Central memory CD8-positive, alpha-beta T cell (primary cell): ENCODE measurements at regions not wholly inside any gene's neighbourhood (a gene's known extent, or its start where the extent isn't known, plus 50 kb on each side); places are given as distances from the start of the nearest gene placed in this dataset.

Experiments used
- ATAC-seq: fragments of 150-1000 bp; cut with Tn5 transposase; replicated peaks from 2 replicates; pipeline ENCODE4 v1.10.0; 2022; ENCODE audit warnings: mild to moderate bottlenecking, moderate FRiP score, moderate number of reproducible peaks; ENCODE audit not compliant: poor library complexity, severe bottlenecking; ENCODE audit errors: extremely low read depth
- DNase-seq, 2 donors: peaks; one replicate each; pipeline ENCODE4 v3.0.0; 2021; ENCODE audit warnings: low spot score in 2 of 2
- H3K27ac Mint-ChIP-seq: one replicate; pipeline ENCODE4 v1.8.0; 2022; ENCODE audit warnings: low read depth, mild to moderate bottlenecking, moderate library complexity, mixed read lengths
- H3K27me3 Mint-ChIP-seq: one replicate; pipeline ENCODE4 v1.8.0; 2022; ENCODE audit warnings: mixed read lengths
- H3K36me3 Mint-ChIP-seq: one replicate; pipeline ENCODE4 v1.8.0; 2022; ENCODE audit warnings: mild to moderate bottlenecking, moderate library complexity, mixed read lengths; ENCODE audit not compliant: insufficient read depth
- H3K4me1 Mint-ChIP-seq: one replicate; pipeline ENCODE4 v1.8.0; 2022; ENCODE audit warnings: mixed read lengths
- H3K4me3 Mint-ChIP-seq: one replicate; pipeline ENCODE4 v1.8.0; 2022; ENCODE audit warnings: mild to moderate bottlenecking, moderate library complexity, mixed read lengths
- H3K9me3 Mint-ChIP-seq: one replicate; pipeline ENCODE4 v1.8.0; 2022; ENCODE audit warnings: mixed read lengths

DNA sequence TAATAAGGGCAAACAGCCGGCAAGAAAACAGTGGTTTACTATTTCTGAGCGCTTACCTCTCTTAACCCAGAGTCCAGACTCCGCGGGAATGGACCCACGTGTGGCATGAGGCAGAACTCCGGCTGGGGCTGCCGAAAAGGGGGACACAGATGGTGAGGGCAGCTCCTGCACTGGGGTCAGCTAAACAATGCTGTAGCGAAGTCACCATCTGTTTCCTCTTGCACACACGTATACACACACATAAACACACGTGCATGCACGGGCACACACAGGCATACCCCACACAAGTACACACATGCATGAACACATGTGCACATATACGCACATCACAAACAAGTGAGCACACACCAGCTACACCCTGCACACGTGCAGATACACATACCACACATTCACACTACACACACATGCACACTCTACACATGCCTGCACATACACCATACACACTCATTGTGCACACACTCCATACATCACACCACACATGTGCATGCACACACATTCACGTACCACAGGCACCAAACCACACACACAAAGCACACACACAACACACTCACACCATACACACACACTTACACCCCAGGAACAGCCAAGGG is 105.9 kb upstream of the ID2 start:
- no peaks in the 10 kb centered on the region for H3K27me3 Mint-ChIP-seq
- H3K27ac Mint-ChIP-seq: no peak overlapping the region
- DNase-seq: no peak
- no peaks in the 10 kb centered on the region for H3K9me3 Mint-ChIP-seq
- peaks cover 4% of the 10 kb centered on the region for H3K36me3 Mint-ChIP-seq
- no peak for ATAC-seq
- H3K4me1 Mint-ChIP-seq: peaks cover 34% of the 10 kb centered on the region
- peak overlapping the region; percentile 46 for H3K4me3 Mint-ChIP-seq

DNA sequence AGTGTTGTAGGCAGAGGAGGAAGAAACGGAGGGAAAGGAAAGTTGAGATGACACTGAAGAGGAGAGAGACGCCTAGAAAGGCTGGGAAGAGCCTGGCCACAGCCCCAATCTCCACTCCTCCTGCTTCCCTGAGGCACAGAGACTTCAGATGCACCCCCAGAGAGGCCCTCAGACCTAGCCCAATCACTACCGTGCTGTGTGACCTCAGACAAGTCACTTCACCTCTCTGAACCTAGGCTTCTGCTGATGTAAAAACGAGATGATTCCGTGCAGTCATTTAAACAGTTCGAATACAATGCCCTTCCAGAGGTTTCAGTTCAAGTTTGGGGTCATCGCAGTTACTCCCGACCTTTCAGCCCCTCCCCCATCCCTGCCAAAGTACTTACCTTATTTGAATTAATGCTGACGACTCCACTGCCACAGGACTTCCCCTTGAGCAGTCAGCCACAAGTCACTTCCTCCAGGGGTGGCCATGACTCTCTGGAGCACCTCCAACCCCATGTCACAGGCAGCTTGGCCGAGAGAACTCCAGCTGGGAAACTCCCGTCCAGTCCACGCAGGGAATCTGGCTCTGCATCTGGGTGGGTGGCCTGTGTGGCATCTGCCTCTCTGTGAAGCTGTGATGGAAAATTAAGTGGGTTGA is 105.2 kb upstream of the ID2 start:
- Mint-ChIP-seq H3K9me3 (no peaks in the 10 kb centered on the region), H3K36me3 (peaks cover 4% of the 10 kb centered on the region), H3K27ac (no peak overlapping the region), H3K27me3 (no peaks in the 10 kb centered on the region), H3K4me3 (peak overlapping the region; percentile 46), H3K4me1 (peaks cover 37% of the 10 kb centered on the region)
- ATAC-seq (peak; percentile 54), DNase-seq (no peak)

DNA sequence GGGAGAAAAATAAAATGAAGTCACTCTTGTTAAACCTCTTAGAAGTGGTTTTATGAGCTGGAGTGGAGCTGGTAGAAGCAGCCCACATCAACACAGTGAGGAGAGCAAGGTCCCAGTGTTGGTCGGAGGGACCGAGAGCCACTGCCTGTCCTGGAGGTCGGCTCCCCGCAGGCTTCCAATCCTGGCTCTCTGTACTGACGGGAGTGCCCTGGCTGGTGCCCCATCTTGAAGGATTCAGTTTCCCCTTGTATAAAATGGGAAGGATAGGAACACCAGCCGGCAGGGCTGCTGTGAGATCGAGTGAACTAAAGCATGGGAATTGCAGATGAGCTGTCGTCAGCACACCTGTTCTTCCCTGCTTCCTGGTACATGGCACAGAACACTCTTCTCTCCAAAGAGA is 104.3 kb upstream of the ID2 start:
- peaks cover 37% of the 10 kb centered on the region for H3K4me1 Mint-ChIP-seq
- H3K27ac Mint-ChIP-seq: no peak overlapping the region
- ATAC-seq (no peak), DNase-seq (no peak)
- no peak overlapping the region for H3K4me3 Mint-ChIP-seq
- no peaks in the 10 kb centered on the region for H3K27me3 Mint-ChIP-seq
- H3K9me3 Mint-ChIP-seq: no peaks in the 10 kb centered on the region
- H3K36me3 Mint-ChIP-seq: peaks cover 4% of the 10 kb centered on the region

DNA sequence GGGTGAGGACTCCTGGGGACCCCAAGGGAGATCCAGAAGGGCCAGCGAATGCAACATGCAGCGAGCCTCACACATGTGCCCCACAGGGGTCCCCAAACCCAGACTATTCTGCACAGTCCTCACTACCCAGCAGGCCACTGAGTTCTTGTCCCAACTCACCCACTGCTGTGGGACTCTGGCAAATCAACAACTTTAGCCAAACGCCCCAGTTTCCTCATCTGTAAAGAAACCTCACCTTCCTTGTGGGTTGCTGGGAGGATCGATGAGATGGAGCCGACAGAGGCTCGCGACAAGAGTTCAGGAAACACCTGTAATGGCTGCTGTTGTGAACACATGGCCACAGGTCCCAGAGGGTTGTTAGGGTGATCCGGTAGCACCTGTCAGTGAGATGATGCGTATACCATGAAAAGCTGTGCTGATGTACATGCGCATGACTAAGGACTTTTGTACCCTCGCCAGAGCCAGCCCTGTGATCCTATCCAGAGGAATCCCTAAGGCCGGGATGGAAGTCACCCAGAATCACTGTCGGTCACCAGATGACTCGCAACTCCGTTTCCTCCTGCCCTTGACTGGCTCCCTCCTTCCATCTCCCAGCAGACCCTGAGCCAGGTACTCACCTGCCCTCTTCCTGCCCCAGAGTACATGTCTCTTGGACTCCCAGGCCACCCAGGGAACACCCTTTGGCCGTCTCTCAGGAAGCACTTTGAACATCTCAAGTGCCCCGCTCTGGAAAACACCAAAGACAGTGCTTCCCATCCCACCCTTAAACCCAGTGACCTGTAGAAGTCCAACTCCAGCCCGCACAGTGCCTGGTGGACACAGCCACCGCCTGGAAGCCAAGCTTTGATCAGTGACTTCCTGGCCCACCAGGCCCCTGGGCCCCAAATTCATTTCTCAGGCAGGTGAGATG is 103.3 kb upstream of the ID2 start:
- H3K4me3 Mint-ChIP-seq: no peak overlapping the region
- H3K4me1 Mint-ChIP-seq: peaks cover 37% of the 10 kb centered on the region
- ATAC-seq (no peak), DNase-seq (peak in 1 of 2 donors; percentile 5)
- peaks cover 4% of the 10 kb centered on the region for H3K36me3 Mint-ChIP-seq
- no peaks in the 10 kb centered on the region for H3K27me3 Mint-ChIP-seq
- no peaks in the 10 kb centered on the region for H3K9me3 Mint-ChIP-seq
- no peak overlapping the region for H3K27ac Mint-ChIP-seq

DNA sequence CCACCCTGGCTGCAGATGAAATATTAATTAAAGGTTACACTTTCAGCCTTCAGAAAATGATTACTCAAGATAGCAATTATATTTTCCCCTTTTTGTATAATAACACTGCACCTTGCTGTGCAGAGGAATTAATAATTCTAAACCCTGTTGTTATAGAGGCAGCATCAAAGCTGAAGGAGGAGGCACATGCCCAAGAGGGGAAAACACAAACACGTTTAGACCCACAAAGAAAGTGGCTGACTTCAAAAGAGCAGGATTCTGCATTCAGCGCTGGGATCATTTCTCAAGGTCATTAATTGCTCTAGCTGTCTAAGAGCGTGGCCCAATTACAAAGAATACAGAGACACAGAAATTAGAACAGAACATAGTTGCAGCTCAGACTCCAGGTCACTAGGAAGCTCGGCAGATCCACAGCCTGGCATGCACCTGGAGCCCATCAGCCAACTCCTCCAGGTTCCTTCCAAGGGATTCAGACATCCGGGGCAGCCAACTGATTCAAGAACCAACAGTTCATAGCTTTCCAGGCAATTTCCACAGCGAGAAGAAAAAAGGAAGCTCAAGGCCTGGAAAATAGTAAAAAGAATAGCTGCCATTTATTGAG is 102.3 kb upstream of the ID2 start:
- Mint-ChIP-seq H3K36me3 (peaks cover 4% of the 10 kb centered on the region), H3K4me3 (no peak overlapping the region), H3K27ac (no peak overlapping the region), H3K9me3 (no peaks in the 10 kb centered on the region), H3K27me3 (no peaks in the 10 kb centered on the region), H3K4me1 (peaks cover 38% of the 10 kb centered on the region)
- ATAC-seq: no peak
- DNase-seq: no peak

DNA sequence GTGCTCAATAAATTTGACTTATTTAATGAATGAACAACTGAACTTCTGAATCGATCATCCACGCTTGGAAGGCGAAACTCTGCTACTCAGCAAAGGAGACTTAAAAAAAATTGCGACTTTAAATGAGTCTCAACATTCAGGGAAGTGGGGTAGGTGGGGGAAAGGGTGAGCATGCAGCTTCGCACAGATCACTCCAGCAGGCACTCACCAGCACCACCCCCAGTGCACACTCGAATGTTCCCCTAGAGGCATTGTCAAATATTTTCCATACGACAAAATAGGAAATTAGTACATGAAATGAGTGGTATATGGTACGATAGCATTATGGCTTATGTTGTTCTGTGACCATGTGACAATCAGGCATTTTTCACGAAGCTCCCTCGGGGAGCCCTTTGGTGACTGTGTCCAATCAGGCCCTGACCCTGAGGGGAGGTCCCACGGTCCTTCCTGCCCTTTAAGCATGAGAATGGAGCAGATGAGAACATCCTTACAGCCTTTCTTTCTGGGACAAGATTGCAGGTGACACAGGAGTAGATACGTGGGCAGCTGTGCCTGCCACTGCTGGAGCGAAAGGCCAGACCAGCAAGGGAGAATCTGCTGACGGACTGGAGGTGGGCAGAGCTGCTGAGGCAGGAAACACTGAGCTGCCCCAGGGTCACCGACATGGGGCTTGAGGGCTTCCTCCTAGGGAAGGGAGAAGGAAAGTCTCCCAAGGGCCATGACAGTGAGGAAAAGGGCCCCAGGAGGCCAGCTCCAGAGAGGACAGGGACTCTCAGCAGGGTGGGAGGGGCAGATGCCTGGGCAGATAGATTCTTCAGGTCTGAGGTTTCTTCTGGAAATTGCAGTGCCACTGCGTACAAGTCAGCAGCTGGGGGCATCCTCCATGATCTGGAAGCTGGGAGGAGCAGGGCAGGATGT is 101.3 kb upstream of the ID2 start:
- Mint-ChIP-seq H3K4me1 (peaks cover 29% of the 10 kb centered on the region), H3K27ac (no peak overlapping the region), H3K36me3 (peaks cover 6% of the 10 kb centered on the region), H3K9me3 (no peaks in the 10 kb centered on the region), H3K4me3 (no peak overlapping the region), H3K27me3 (no peaks in the 10 kb centered on the region)
- ATAC-seq (no peak), DNase-seq (no peak)

DNA sequence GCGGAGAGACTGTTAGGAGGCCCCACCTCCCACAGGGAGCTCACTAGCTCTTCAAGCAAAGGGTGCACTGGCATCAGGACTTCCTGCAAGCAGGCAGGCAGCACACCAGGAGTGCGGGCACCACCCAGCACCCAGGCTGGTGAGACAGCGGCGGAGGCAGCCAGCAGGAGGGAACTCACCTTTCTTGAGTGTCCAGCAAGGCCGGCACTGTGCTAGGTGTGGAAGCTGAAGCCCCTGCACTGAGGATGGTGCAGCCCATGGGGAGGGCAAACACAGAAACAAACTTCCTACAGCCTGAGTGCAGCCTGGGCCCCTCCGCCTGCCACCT is 100.7 kb upstream of the ID2 start:
- DNase-seq: no peak
- ATAC-seq: no peak
- Mint-ChIP-seq H3K9me3 (no peaks in the 10 kb centered on the region), H3K27me3 (no peaks in the 10 kb centered on the region), H3K4me1 (peaks cover 24% of the 10 kb centered on the region), H3K27ac (no peak overlapping the region), H3K36me3 (peaks cover 6% of the 10 kb centered on the region), H3K4me3 (no peak overlapping the region)

DNA sequence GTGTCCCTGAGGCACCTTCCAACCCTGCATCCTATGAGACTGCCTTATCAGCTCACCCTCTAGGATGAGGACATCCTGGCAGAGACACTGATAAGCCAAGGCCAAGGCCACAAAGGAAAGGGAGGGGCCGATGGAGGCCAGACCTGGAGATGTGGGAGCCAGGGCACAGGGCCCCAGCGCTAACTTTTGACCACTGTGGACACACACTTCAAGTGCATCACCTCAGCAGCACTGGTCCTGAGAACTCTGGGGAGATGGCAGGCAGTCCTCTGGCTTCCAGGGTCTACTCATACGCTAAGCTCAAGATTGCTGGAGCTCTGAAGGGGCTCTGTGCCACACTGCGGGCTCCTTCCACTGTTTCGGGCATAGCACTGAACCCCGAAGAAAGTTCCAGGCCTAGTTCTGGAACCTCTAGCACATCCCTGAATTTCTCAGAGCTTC is 100.2 kb upstream of the ID2 start:
- Mint-ChIP-seq H3K36me3 (peaks cover 6% of the 10 kb centered on the region), H3K4me1 (peaks cover 20% of the 10 kb centered on the region), H3K4me3 (no peak overlapping the region), H3K27ac (no peak overlapping the region), H3K27me3 (no peaks in the 10 kb centered on the region), H3K9me3 (no peaks in the 10 kb centered on the region)
- DNase-seq: no peak
- ATAC-seq: no peak

DNA sequence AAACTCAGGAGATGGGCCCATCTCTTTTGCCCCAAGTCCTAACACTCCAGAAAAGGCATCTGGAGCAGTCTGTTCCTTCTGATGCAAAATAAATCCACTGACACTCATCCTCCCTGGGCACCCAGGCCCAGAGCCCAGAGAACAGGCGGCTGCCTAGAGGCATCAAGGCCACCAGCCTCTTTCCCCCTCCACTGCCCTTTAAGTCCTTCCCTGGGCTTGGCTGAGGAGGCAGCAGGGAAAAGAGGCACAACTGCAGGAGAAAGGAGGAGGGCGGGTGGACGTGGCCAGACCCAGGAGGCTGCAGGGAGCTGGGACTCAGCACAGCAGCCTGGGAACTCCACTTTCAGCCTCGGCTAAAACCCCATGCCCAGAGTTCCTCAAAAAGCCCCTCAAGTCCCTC is 99.7 kb upstream of the ID2 start:
- Mint-ChIP-seq H3K27ac (no peak overlapping the region), H3K4me3 (no peak overlapping the region), H3K36me3 (peaks cover 2% of the 10 kb centered on the region), H3K27me3 (no peaks in the 10 kb centered on the region), H3K4me1 (peaks cover 15% of the 10 kb centered on the region), H3K9me3 (no peaks in the 10 kb centered on the region)
- ATAC-seq (no peak), DNase-seq (no peak)

DNA sequence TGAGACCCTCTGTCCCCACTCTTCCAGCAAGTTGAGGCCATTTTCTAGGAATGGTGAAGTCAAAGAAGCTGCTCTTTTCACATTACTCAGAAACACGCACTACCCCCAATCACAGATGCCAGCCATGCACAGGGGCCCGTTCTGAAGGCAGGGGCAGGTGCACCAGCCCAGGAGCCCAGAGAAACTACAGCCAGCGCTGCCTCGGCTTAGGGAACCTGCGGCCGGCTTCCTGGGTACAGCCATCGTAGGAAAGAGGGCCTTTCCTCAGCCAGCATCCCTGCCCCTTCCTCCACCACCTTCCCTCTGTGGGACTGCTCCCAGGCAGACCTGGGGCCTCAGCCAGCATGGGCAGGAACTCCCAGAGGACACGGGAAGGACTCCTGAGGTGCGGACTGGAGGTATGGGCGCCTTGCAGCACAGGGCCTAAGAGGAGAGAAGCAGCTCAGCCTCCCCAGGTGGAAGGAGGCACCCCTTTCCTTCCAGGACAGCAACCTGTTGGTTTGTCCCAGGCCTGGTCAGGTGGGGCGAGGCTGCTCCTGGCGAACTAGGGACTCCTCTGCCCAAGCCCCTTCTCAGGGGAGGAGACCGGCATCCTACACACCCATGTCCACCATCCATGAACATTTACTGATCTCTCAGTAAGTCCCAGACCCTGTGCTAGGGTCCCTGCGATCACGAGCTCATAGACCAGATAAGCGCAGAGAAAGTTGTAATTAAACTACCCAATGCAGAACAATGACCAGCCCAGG is 99.0 kb upstream of the ID2 start:
- Mint-ChIP-seq H3K9me3 (no peaks in the 10 kb centered on the region), H3K36me3 (peaks cover 2% of the 10 kb centered on the region), H3K27ac (no peak overlapping the region), H3K4me3 (no peak overlapping the region), H3K4me1 (peaks cover 19% of the 10 kb centered on the region), H3K27me3 (no peaks in the 10 kb centered on the region)
- DNase-seq (no peak), ATAC-seq (no peak)

DNA sequence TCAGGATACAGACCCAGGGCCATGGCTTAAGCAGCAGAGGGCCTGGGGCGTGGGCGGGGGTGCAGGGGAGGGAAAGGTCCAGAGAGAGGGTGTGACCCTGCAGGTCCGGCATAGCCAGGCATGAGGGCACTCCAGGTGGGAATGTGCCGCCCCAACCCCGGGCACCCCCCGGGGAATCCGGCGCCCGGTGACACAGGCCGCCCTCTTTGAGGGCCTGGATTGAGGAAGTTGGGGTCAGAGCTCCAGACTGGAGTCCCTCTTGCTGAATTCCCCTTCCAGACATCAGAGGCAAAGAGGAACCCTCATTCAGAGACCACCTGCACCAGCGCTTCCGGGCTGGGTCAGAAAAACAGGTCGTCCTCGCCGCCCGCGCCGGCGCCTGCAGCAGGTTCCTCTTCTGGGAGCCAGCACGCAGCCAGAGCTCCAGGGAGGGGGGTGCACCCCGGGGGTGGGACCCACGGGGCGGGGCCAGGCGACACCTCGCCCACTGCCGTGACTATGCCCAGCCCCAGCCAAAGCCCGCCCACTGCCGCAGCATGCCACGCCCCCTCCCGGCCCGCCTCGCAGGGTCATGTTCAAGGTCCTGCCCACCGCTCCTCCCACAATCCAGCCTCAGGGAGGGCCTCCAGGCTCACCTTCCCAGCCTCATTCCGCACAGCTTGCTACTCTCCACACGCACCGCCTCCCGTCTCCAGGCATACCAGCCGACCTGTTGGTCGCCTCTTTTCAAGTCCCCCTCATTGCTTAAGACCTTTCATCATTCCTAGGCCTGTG is 98.3 kb upstream of the ID2 start:
- Mint-ChIP-seq H3K4me1 (peaks cover 27% of the 10 kb centered on the region), H3K27ac (peak overlapping the region; percentile 75), H3K9me3 (no peaks in the 10 kb centered on the region), H3K36me3 (peaks cover 2% of the 10 kb centered on the region), H3K27me3 (no peaks in the 10 kb centered on the region), H3K4me3 (peak overlapping the region; percentile 40)
- peak; percentile 38 to 56 for DNase-seq
- peak; percentile 48 for ATAC-seq
